ENCODE measurements at regions not wholly inside any gene's neighbourhood (a gene's known extent, or its start where the extent isn't known, plus 50 kb on each side); places are given as distances from the start of the nearest gene placed in this dataset.

DNA sequence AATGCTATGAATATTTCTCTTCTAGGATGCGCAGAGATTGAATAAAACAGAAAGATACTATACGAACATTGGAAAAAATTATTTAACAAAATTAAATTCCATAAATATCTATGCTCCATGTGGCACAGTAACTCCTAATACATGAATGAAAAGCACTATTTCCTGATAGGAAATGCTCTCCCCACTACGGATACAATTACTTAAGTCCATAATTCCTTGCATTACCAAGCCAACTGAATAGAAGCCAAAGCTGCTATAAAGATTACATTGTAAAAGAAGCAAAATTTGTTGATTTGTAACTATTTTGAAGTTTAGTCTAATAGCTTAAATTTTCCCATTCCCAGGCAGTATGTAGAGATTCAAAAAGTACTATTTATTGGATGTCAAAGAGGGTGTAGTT lies 61.8 kb upstream of the SNX2 start:
- 0 out of 5 replicates have a peak, but pooled peaks cover 0 to 3% of the 10 kb centered on the region in 2 experiments for H3K27me3 ChIP-seq (ENCODE audit: control insufficient read depth in 1 of 2, insufficient read depth in 2 of 2, low read length in 2 of 2)
- no peaks in the 10 kb centered on the region for H4K20me1 ChIP-seq (ENCODE audit: insufficient read depth, low read length)
- BruUV-seq (replicated peaks), result no TSS peak
- H3K27ac ChIP-seq (ENCODE audit: extremely low read length, insufficient read depth, low read length), result no peak overlapping the region
- ATAC-seq (no peak), DNase-seq (ENCODE audit: low spot score) (no peak), FAIRE-seq (no peak)
- H3K9me3 ChIP-seq (ENCODE audit: low read length), result no peaks in the 10 kb centered on the region
- no peaks in the 10 kb centered on the region for H3K79me2 ChIP-seq (ENCODE audit: insufficient read depth, low read length)
- no peaks in the 10 kb centered on the region for H3K36me3 ChIP-seq (replicated peaks in 1 of 2; ENCODE audit: control insufficient read depth in 1 of 2, insufficient read depth in 2 of 2, low read length in 2 of 2)
- no peak overlapping the region for H3K4me2 ChIP-seq (ENCODE audit: low read depth, low read length)
- ChIA-PET CTCF (ENCODE audit: low intra/inter-chr PET ratio, low total read pairs) (no interaction called here), POLR2A (no interaction called here)
- 20% methylated on average over 3 of the region's 3 CpGs for WGBS (ENCODE audit: low lambda C conversion rate)
- H2AFZ ChIP-seq (ENCODE audit: low read length), result no peak overlapping the region
- intact Hi-C loops (cut with micrococcal nuclease; ENCODE audit: unreplicated experiment), result no loop called here
- in situ Hi-C loops (cut with HindIII; ENCODE audit: extremely low pct_ligation_motif_present, low pct_unique_long_range_greater_than_20kb), result no loop called here
- no peaks in the 10 kb centered on the region for H3K4me1 ChIP-seq (ENCODE audit: insufficient read depth, low read length)
- H3K4me3 ChIP-seq (replicated peaks in 1 of 3; ENCODE audit: insufficient read depth in 1 of 3, low read depth in 2 of 3, low read length in 3 of 3), result no peak overlapping the region
- H3K9ac ChIP-seq (ENCODE audit: insufficient read depth, low read depth, low read length), result no peak overlapping the region
- no peak for TF ChIP-seq CHCHD3 (CRISPR knock-in tag; IDR thresholded peaks at IDR 0.05)
- TF ChIP-seq, protein P1, sequence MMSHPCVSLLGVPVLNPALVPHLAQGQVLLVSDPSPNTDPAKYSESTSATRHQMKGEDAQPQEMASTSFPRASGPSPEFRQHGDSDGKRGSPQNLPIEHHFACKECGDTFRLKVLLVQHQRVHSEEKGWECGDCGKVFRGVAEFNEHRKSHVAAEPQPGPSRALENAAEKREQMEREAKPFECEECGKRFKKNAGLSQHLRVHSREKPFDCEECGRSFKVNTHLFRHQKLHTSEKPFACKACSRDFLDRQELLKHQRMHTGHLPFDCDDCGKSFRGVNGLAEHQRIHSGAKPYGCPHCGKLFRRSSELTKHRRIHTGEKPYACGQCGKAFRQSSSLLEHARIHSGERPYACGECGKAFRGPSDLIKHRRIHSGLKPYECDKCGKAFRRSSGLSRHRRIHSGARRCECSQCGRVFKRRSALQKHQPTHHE (CRISPR knock-in tag; IDR thresholded peaks at IDR 0.05; ENCODE audit: borderline replicate concordance), result no peak
- TF ChIP-seq ZBTB1 (CRISPR knock-in tag; IDR thresholded peaks at IDR 0.05; ENCODE audit: borderline replicate concordance), result no peak
- TF ChIP-seq ZNF17 (CRISPR knock-in tag; IDR thresholded peaks at IDR 0.05), result no peak
- TF ChIP-seq, protein P2, sequence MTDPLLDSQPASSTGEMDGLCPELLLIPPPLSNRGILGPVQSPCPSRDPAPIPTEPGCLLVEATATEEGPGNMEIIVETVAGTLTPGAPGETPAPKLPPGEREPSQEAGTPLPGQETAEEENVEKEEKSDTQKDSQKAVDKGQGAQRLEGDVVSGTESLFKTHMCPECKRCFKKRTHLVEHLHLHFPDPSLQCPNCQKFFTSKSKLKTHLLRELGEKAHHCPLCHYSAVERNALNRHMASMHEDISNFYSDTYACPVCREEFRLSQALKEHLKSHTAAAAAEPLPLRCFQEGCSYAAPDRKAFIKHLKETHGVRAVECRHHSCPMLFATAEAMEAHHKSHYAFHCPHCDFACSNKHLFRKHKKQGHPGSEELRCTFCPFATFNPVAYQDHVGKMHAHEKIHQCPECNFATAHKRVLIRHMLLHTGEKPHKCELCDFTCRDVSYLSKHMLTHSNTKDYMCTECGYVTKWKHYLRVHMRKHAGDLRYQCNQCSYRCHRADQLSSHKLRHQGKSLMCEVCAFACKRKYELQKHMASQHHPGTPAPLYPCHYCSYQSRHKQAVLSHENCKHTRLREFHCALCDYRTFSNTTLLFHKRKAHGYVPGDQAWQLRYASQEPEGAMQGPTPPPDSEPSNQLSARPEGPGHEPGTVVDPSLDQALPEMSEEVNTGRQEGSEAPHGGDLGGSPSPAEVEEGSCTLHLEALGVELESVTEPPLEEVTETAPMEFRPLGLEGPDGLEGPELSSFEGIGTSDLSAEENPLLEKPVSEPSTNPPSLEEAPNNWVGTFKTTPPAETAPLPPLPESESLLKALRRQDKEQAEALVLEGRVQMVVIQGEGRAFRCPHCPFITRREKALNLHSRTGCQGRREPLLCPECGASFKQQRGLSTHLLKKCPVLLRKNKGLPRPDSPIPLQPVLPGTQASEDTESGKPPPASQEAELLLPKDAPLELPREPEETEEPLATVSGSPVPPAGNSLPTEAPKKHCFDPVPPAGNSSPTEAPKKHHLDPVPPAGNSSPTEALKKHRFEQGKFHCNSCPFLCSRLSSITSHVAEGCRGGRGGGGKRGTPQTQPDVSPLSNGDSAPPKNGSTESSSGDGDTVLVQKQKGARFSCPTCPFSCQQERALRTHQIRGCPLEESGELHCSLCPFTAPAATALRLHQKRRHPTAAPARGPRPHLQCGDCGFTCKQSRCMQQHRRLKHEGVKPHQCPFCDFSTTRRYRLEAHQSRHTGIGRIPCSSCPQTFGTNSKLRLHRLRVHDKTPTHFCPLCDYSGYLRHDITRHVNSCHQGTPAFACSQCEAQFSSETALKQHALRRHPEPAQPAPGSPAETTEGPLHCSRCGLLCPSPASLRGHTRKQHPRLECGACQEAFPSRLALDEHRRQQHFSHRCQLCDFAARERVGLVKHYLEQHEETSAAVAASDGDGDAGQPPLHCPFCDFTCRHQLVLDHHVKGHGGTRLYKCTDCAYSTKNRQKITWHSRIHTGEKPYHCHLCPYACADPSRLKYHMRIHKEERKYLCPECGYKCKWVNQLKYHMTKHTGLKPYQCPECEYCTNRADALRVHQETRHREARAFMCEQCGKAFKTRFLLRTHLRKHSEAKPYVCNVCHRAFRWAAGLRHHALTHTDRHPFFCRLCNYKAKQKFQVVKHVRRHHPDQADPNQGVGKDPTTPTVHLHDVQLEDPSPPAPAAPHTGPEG (CRISPR knock-in tag; IDR thresholded peaks at IDR 0.05), result no peak
- no peak for TF ChIP-seq FOXJ3 (CRISPR knock-in tag; IDR thresholded peaks at IDR 0.05; ENCODE audit: borderline replicate concordance)
- no peak for TF ChIP-seq ZNF451 (CRISPR knock-in tag; IDR thresholded peaks at IDR 0.05)
- TF ChIP-seq, protein P3, sequence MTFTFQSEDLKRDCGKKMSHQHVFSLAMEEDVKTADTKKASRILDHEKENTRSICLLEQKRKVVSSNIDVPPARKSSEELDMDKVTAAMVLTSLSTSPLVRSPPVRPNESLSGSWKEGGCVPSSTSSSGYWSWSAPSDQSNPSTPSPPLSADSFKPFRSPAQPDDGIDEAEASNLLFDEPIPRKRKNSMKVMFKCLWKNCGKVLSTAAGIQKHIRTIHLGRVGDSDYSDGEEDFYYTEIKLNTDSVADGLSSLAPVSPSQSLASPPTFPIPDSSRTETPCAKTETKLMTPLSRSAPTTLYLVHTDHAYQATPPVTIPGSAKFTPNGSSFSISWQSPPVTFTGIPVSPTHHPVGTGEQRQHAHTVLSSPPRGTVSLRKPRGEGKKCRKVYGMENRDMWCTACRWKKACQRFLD (CRISPR knock-in tag; IDR thresholded peaks at IDR 0.05; ENCODE audit: borderline replicate concordance), result no peak
- no peak for TF ChIP-seq FOSL2 (CRISPR knock-in tag; IDR thresholded peaks at IDR 0.05)
- TF ChIP-seq SAP130 (CRISPR knock-in tag; IDR thresholded peaks at IDR 0.05; ENCODE audit: low read depth), result no peak
- TF ChIP-seq ZSCAN21 (CRISPR knock-in tag; IDR thresholded peaks at IDR 0.05; ENCODE audit: borderline replicate concordance), result no peak
- TF ChIP-seq, protein P4, sequence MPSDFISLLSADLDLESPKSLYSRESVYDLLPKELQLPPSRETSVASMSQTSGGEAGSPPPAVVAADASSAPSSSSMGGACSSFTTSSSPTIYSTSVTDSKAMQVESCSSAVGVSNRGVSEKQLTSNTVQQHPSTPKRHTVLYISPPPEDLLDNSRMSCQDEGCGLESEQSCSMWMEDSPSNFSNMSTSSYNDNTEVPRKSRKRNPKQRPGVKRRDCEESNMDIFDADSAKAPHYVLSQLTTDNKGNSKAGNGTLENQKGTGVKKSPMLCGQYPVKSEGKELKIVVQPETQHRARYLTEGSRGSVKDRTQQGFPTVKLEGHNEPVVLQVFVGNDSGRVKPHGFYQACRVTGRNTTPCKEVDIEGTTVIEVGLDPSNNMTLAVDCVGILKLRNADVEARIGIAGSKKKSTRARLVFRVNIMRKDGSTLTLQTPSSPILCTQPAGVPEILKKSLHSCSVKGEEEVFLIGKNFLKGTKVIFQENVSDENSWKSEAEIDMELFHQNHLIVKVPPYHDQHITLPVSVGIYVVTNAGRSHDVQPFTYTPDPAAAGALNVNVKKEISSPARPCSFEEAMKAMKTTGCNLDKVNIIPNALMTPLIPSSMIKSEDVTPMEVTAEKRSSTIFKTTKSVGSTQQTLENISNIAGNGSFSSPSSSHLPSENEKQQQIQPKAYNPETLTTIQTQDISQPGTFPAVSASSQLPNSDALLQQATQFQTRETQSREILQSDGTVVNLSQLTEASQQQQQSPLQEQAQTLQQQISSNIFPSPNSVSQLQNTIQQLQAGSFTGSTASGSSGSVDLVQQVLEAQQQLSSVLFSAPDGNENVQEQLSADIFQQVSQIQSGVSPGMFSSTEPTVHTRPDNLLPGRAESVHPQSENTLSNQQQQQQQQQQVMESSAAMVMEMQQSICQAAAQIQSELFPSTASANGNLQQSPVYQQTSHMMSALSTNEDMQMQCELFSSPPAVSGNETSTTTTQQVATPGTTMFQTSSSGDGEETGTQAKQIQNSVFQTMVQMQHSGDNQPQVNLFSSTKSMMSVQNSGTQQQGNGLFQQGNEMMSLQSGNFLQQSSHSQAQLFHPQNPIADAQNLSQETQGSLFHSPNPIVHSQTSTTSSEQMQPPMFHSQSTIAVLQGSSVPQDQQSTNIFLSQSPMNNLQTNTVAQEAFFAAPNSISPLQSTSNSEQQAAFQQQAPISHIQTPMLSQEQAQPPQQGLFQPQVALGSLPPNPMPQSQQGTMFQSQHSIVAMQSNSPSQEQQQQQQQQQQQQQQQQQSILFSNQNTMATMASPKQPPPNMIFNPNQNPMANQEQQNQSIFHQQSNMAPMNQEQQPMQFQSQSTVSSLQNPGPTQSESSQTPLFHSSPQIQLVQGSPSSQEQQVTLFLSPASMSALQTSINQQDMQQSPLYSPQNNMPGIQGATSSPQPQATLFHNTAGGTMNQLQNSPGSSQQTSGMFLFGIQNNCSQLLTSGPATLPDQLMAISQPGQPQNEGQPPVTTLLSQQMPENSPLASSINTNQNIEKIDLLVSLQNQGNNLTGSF (CRISPR knock-in tag; IDR thresholded peaks at IDR 0.05), result no peak
